ENCODE measurements at regions not wholly inside any gene's neighbourhood (a gene's known extent, or its start where the extent isn't known, plus 50 kb on each side); places are given as distances from the start of the nearest gene placed in this dataset.

- TF ChIP-seq CTCF (conservative IDR thresholded peaks at IDR 0.05; ENCODE audit: low read depth in 2 of 2), result no peak
- TF ChIP-seq EZH2phosphoT487 (IDR thresholded peaks at IDR 0.05; ENCODE audit: unreplicated experiment), result no peak
- no peak for TF ChIP-seq STAT1 (IDR thresholded peaks at IDR 0.05; ENCODE audit: unreplicated experiment)
- no peak for TF ChIP-seq ZNF462 (CRISPR knock-in tag; IDR thresholded peaks at IDR 0.05)
These were observed 58.8 kb upstream of the LANCL2 start for GRCh38 chr7:55306331-55306730.
